Activated CD4-positive, alpha-beta T cell treated with anti-CD3 and anti-CD28 coated beads for 24 hours (primary cell): ENCODE measurements at regions not wholly inside any gene's neighbourhood (a gene's known extent, or its start where the extent isn't known, plus 50 kb on each side); places are given as distances from the start of the nearest gene placed in this dataset.

Source experiments
- DNase-seq, 2 donors: peaks; one replicate each; pipeline ENCODE4 v3.0.0-alpha.2; 2020; ENCODE audit warnings: low read depth in 2 of 2

DNA sequence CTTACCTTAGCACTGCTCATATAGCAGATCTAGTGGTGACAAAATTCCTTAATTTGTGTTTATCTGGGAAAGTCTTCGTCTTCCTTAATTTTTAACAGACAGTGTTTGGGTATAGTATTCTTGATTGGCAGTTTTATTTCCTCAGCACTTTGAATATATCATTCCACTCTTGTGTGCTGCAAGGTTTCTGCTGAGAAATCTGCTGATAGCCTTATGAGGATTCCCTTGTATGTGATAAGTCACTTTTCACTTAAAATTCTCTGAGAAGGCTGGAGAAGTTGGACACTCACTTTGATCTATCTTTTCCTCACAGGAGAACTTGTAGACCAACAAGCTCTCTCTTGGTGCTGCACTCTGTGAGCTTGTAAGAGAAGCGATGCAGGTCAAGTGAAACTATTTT is 306.1 kb upstream of the RTL1 start:
- DNase-seq: no peak

DNA sequence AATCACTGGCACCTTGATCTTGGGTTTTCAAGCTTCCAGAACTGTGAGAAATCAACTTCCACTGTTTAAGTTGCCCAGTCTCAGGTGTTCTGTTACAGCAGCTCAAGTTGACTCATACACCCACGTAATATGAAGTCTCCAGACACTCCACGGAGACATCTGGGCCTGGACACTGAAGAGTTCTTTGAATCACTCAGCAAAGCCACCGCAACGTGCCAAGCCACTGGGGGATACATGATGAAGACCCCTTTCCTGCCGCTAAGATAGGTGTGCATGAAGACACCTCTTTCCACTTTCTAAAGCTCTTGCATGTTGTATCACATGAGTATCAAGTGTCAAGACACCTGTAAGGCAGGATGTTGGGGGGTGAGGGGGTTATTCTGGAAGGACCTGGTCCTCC is 311.7 kb upstream of the RTL1 start:
- no peak for DNase-seq

DNA sequence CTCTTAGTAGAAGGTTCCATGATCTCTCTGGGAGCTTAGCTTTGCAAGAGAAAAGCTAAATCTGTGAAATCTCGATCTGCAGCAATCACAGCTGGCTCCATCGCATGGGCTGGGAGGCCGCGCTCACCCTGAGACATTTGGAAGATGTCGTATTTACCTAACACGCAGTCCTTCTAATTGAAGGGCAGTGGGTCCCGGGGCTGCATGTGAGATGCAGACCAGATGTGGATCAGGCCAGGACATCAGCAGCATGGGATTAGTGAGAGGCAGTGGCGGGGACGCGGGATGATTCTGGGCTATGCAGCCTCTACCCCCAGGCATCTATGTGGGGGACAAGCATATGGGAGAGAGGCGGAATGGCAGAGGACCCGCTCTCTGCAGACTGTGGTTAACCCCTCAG is 312.4 kb upstream of the RTL1 start:
- no peak for DNase-seq

DNA sequence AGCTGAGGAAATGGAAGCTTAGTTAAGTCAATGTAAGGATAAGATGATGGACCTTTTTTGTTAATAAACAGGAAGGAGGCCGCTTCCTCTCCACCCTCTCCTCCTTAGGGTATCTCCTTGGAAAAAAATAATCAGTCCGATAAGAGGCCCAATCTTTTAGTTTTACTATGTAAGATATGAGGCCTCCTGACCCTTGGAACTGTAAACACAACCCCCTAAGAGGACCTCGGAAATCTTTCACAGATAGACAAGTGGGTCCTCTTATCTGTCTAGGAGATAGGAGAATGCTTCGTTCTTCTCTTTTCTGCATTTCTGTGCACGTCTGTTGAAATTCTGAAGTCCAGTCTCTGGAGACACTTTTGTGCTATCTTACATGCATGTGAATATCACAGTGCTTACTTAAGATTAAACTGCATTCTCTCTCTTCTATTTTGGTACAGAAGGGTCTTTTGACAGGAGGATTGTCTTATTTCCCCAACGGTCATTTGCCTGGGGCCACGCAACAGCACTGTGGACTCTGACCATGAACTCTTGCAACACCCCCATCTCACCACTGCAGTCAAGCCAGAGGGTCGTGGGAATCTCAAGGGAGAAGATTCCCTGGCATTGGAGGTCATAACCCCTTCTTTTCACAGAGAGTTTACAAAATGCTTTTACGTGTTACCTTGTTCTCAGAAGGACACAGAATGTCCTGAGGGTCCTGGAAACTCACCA is 313.0 kb upstream of the RTL1 start:
- DNase-seq: no peak

DNA sequence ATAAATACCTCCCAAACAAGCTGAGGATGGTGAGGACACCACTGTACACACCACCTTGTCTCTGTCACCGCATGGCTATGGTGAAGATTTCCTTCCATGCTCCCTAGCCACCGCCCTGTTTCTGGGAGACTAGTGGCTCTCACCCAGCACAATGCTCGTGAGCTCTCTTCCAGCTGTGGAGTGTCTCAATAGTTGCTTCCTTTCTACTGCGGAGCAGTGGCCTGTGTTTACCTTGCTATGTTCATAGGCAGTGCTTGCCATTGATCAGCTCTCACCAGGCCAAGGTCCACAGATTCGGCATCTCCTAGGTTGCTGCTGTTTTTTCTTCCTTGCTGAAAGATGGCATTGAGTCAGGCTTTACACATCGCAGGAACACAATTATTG is 313.6 kb upstream of the RTL1 start:
- no peak for DNase-seq

DNA sequence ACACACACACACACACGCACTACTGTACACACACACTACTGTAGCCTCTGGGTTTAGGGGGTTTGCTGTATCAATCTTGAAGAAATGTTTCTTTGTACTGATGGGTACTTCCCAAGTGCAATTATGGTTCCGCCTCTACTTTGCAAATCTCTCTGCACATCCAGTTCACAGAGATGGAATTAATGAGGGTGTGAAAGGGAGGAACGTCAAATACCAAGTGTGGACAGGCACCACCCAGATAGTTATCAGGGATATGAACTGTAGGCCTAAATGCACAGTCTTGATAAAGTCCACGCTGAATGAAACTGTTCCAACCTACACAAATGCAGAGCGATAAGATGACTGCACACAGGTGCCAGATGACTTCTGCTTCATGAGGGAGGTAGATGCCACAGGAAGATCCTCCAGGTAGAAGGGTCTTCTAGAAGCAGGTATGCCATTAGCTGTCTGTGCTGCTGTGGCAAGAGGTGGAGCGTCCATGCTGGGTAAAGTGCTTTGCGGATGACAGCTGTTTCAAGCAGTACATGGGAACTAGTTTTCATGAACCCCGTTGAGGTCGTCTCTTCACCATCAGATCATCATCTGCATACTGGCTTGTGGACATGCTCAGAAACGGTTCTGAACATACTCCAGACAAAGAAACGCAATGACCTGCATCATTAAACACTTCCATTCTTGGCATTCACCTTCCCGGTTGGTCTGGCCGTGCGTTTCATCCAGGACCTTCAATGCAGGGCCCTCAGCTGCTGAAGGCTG is 314.3 kb upstream of the RTL1 start:
- DNase-seq: no peak

DNA sequence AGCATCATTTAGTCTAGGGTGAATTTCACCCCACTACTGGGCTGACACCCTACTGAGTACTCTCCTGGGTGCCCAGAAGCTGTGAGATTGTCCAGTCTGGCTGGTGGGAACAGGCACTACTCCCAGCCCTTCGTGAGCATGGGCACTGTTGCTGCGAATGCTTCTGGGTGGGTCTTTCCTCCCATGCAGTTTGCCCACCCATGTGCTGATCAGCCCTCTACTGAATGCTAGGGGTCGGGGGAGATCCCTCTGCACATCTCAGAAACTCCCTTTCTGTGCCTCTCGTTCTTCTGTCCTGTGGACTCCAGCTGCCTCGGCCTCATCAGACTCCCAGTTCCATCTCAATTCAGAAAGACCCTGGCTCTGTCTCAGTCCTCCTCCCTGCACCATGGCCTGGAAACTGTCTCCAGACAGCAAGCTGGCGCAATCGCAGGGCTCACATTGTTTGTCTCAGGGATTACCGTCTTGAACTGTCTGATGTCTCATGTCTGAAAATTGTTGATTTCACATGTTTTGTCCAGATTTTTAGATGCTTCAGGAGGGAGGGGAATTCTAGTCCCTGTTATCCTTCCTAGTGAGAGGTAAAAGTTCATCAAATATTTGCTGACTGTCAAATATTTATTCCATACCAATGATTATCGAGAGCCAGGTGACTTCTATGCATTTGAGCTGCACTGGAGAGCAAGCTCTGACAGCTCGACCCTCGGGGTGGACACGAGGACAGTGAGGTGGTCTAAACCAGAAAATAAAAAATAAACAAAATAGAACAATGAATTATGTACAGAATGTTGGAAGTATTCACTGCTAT is 316.6 kb upstream of the RTL1 start:
- no peak for DNase-seq

DNA sequence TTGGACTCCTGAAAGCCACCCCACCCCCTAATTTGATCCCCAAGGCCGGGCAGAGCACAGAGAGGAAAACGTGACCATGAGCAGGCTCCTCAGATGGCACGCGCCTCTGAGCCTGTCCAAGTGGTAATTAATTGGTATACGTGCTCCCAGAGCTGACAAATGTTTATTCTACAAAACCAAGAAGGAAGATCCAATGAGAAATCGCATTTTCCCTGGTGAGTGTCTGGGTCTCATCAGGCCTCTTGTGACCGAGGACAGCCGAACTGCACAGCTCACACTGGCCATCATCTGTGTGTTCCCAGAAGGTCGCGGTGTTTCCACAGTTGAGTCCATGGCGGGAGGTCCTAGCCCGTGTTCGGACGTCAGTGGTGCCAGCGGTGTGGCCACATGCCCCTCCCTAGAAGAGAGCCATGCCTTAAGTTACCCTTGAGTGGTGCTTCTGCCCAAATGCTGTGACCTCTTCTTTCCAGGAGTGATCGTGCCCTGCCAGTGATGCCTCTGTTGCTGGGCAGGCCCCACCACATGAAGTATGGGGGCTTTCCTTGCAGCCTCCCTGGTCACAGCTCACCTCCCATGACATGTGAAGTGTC is 317.5 kb upstream of the RTL1 start:
- no peak for DNase-seq

DNA sequence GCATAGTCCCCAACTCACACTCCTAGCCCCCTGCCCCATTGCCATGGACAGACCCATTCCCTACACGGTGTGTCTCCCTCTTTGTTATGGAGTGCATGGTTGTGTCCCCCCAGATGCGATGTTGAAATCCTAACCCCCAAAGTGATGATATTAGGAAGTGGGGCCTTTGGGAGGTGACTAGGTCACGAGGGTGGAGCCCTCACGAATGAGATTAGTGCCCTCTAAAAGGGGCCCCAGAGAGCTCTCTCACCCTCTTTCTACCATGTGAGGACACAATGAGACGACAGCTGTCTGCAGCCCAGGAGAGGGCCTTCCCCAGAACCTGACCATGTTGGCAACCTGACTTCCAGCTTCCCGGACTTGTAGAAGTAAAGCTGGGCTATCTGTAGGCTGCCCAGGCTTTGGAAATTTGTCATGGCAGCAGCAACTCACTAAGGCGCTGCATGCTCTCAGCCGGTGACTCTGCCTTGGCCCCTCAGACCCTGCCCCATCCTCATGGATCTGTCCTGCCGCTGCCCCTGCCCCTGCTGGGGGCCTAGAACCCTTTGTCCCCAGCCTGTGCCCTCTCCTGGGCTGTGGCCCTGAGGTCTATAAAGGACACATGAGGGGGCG is 318.1 kb upstream of the RTL1 start:
- DNase-seq: no peak

DNA sequence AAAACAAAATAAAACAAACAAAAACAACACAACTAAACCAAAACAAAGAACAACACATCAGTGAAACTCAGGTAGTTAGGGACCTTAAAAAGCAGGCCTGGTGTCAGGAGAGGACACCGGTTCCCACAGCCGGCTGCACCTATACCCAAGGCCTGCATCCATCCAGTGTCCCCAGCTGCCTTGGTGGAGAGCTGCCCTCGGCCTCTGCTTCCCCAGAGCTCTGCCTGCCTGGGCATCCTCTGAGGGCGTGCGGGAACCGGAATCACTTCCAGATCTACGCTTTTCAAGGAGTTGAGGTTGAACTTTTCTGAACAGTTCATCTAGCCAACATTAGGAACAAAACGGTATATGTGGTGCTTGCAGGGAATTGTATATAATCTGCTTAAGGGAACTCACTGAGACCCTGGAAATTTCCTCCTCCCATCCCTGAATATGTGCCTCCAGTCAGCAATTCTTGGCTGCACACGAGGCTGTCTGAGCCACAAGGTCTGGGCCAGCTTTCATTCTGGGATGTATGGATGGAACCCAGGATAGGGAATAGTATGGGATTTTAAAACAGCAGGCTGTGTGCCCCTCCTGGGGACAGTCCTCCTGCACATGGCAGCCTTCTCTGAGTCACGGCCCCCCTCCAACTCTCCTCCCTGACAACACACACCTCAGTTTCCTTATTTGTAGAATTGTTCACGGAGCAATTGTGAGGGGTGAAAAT is 319.0 kb upstream of the RTL1 start:
- DNase-seq: no peak

DNA sequence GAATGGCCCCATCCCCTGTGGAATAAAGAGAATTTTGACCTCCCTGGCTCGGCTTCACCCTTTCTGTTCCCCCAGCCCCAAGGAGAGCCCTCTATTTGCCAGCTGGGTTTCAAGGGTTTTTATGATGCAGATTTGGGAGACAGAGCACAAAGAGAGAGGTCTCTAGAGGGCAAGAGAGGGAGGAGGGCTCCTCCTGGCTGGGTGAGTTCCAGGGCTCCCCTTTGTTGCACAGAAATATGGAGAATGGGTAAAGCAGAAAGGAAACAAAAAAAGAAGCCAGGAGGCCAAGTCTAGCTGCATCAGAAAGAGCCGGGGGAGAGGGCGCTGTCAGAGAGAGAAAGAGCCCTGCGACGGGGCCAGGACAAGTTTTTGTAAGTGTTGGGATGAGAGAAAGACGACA is 319.6 kb upstream of the RTL1 start:
- no peak for DNase-seq

DNA sequence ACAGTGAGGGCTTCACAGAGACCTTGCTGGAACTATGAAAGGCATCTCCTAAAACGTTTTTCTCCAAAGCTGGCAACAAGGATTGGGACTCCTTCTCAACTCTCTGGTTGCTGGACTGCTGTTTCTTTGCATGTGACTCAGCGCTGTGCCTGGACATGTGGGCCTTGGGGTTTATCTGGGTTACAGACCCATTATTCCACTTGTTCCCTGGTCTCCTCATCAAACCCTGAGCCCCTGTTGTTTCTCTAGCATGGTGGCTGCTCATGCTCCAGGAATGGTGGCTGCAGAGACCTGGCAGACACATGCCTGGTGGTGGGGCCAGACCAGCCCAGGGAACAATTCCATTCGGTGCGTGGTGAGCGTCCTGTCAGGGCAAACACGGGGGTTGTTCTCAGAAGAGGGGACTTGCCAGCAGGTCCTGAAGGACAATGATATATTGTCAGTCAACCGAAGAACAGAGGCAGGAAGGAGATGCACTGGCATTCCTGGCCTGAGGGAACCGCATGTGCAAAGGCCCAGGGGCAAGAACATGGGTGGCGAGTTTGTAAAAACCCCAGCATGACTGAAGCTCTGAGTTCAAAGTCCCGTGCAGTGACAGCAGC is 320.1 kb upstream of the RTL1 start:
- DNase-seq: no peak

DNA sequence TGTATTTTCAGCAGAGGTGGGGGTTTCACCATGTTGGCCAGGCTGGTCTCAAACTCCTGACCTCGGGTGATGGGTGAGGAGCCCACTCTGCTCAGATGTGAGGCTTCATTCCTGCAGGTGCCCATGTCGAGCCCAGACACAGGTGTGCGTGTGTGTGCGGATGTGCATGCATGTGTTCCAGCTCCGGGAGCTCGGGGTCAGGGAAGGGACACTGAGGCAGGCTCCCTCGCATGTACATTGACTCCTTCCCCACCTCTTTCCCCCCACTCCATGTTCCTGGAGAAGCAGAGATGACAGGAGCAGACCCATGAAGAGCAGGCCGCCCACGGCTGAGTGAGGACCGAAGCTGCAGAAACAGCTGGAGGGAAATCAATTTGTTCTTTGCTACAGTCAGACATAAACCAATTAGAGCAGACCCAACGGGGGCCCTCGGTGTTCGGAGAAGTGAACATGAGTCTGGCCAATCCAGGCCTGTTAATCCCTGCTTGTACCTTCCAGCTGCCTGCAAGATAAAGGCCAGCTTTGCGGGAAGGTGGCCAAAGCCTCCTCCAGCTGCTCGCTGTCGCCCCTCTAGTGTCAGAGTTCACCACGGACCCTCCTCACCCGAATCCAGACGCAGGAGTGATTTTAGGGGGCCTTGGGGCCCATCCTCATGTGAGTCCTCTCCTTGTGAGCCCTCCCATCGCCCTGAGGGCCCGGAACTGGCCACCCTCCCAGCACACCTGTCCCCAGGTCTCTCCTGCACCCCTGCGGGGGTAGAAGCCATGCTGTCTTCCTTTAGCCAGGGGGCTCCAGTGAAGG is 321.0 kb upstream of the RTL1 start:
- no peak for DNase-seq

DNA sequence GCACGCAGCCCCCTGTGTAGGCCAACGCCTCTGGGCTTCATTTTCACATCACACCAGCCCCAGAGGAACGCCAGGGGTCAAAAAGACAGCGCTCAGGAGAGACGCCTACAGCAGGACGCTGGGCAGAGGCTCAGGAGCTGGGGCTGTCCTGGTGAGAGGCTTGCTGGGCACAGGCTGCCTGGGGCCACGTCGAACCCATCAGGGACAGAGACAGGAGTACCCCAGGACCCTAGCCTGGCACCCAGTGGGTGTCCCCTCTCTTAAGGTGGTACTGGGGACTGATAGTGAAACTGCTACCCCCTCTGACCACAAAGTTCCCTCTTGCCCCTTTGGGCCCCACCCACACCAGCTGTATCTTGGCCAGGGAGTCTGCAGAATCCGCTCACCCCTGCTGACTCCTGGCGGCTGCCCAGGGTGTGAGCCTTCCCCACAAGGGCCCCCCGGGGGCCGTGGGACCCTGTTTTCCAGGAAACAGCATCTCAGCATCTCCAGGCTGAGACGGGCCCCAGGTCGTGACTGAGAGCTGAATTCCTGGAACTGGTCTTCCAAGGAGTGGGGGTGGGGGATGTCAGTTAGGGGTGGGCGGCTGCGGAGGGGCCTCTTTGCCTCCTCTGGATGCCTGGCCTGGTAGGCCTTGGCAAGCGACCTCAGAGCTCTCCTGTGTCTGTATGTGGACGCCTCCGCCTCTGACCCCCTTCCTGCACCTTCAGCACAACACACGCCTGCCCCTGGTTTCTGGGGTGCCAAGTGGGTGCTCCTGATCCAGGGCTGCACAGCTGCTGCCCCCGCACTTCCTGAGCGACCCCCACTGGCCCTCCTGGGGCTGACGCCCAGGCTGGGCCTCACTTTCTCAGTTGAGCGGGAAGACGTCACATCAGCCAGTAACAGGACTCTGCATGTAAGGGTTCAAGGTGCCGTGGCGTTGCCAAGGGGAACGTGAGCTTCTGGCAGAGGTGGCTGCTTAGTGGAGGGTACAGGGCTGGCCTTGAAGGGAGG is 321.9 kb upstream of the RTL1 start:
- no peak for DNase-seq

DNA sequence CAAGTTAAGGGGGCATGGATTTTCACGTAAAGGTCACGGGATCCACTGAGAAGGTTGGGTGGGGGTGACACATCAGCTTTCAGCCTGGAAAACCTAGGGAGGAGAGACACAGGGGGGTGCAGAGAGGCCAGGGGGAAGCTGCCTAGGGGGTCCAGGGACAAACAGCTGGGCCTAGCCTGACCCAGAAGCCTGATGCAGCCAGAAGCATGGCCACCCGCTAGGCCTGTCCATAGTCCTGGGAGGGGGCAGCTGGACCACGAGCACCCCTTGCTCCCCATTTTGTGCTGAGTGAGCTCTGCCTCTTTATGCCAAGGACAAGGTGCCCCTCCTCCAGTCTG is 322.7 kb upstream of the RTL1 start:
- no peak for DNase-seq

DNA sequence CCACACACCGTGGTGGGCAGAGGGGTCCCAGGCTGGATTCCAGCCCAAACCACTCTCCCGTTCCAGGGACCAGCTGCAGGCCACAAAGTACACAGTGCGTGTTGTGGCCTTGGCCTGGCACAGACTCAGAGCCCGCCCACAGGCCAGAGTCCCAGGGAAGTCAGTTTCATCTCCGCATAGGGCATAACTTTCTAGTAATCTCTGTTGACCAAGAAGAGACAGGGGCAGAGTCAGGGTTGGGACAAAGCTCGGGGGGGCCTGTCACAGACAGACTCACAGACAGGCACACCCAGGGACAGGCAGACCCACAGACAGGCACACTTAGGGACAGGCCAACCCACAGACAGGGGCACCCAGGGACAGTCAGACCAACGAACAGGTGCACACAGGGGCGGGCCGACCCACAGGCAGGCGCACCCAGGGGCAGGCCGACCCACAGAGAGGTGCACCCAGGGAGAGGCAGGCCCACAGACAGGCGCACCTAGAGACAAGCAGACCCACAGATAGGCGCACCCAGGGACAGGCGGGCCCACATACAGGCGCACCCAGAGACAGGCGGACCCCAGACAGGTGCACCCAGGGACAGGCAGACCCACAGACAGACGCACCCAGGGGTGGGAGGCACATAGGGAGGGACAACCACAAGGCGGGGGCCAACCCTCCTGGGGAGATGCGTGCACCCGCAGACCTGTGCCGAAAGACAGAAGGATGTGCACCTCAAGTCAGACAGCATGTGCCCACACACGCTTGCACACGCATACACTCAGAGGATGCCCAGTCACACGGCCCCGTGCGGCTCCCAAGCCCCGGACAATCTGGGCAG is 323.3 kb upstream of the RTL1 start:
- DNase-seq: no peak

DNA sequence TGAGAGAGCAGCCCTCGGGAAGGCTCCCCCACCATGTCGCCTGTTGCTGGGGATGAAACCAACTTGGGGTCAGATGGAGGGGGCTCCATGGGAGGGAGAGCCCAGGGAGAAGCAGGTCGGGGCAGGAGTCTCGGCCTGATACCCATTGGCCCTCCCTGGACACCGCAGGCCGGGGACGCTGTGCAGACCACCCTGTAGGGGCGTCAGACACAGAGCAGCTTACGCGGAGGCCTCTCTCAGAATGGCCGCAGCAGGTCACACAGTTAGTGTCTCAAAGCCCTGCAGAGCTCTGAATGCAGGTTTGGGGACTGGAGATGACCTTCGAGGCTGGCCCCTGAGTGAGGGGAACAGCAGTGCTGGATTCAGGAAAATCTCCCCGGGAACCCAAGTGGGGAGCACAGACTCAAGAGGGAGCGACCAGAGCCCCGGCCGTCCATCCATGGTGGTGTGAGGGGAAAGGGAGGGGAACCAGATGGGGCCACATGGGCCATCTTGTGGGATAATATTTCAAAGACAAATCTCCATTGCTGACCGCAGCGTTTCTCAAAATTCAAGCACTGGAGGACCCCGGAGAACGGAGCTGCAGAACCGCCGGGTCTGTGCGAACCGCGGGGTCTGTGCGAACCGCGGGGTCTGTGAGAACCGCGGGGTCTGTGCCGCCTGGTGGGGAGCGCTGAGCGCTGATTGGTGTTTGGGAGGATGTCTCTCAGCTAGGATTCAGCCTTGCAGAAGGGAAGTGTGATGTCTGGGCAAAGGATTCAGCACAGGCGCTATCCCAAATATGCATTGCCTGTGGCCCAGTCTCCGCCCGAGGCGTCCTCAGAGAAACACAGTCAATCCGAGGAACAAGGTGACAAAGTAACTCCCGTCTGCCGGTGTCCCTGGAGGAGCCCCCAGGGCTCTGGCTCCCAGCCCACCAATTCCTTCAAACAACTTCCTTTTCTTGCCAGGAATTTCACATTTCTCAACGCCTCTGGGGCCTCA is 324.4 kb upstream of the RTL1 start:
- DNase-seq: no peak
